DOHH2 (cell line): ENCODE measurements at regions not wholly inside any gene's neighbourhood (a gene's known extent, or its start where the extent isn't known, plus 50 kb on each side); places are given as distances from the start of the nearest gene placed in this dataset.

Source experiments
- H3F3A ChIP-seq: fragments of 200-600 bp; sonication (generic), shearing (Covaris generic); 2 replicates; pipeline ENCODE4 v1.6.0; 2016; ENCODE audit warnings: antibody characterized with exemption, mild to moderate bottlenecking; ENCODE audit not compliant: control insufficient read depth, insufficient read depth
- H3K27ac ChIP-seq: fragments of 200-600 bp; sonication (generic); 2 replicates; pipeline ENCODE4 v1.5.1; 2014; ENCODE audit warnings: low read depth, mild to moderate bottlenecking, low read length, moderate library complexity
- H3K27me3 ChIP-seq: fragments of 200-600 bp; sonication (generic); 2 replicates; pipeline ENCODE4 v1.6.1; 2014; ENCODE audit warnings: mild to moderate bottlenecking, low read length, mixed read lengths; ENCODE audit not compliant: control insufficient read depth
- H3K36me3 ChIP-seq: fragments of 200-600 bp; sonication (generic); 2 replicates; pipeline ENCODE4 v1.6.1; 2014; ENCODE audit warnings: mild to moderate bottlenecking, low read length, moderate library complexity, mixed read lengths; ENCODE audit not compliant: control insufficient read depth
- H3K4me1 ChIP-seq: fragments of 200-600 bp; sonication (generic); 2 replicates; pipeline ENCODE4 v1.6.1; 2014; ENCODE audit warnings: mild to moderate bottlenecking, low read length, mixed read lengths; ENCODE audit not compliant: control insufficient read depth
- H3K4me2 ChIP-seq: fragments of 200-600 bp; sonication (generic); 2 replicates; pipeline ENCODE4 v1.6.0; 2014; ENCODE audit warnings: mild to moderate bottlenecking, low read length, moderate library complexity
- H3K4me3 ChIP-seq: fragments of 200-600 bp; sonication (generic); 2 replicates; pipeline ENCODE4 v1.5.1; 2014; ENCODE audit warnings: mild to moderate bottlenecking, low read length, mixed read lengths
- H3K79me2 ChIP-seq: fragments of 200-600 bp; sonication (generic); 2 replicates; pipeline ENCODE4 v1.6.1; 2014; ENCODE audit warnings: mild to moderate bottlenecking, low read length, mixed read lengths; ENCODE audit not compliant: control insufficient read depth
- H3K9me2 ChIP-seq: fragments of 200-600 bp; sonication (generic); replicated peaks from 2 replicates; pipeline ENCODE4 v1.6.1; 2014; ENCODE audit warnings: mild to moderate bottlenecking, low read length, mixed read lengths; ENCODE audit not compliant: control insufficient read depth
- H3K9me3 ChIP-seq: fragments of 200-600 bp; sonication (generic); 2 replicates; pipeline ENCODE4 v1.6.1; 2014; ENCODE audit warnings: antibody characterized with exemption, low read length, mixed read lengths; ENCODE audit not compliant: control insufficient read depth, insufficient read depth
- H4K20me1 ChIP-seq: fragments of 200-600 bp; sonication (generic); 2 replicates; pipeline ENCODE4 v1.6.0; 2014; ENCODE audit warnings: low read depth, mild to moderate bottlenecking, antibody characterized with exemption, low read length, moderate library complexity; ENCODE audit not compliant: control insufficient read depth, insufficient read depth
- EZH2phosphoT487 ChIP-seq: fragments of 200-600 bp; sonication (generic); IDR thresholded peaks from 2 replicates; pipeline ENCODE4 v1.6.1; 2017; ENCODE audit warnings: borderline replicate concordance, mild to moderate bottlenecking, antibody characterized with exemption, low read length, moderate library complexity, mixed read lengths
- TF ChIP-seq, protein P1 (sequence below): fragments of 200-600 bp; sonication (generic); IDR thresholded peaks from one replicate; pipeline ENCODE4 v1.5.1; 2014; ENCODE audit warnings: antibody characterized with exemption, mild to moderate bottlenecking, low read depth, low read length; ENCODE audit not compliant: poor library complexity, severe bottlenecking

DNA sequence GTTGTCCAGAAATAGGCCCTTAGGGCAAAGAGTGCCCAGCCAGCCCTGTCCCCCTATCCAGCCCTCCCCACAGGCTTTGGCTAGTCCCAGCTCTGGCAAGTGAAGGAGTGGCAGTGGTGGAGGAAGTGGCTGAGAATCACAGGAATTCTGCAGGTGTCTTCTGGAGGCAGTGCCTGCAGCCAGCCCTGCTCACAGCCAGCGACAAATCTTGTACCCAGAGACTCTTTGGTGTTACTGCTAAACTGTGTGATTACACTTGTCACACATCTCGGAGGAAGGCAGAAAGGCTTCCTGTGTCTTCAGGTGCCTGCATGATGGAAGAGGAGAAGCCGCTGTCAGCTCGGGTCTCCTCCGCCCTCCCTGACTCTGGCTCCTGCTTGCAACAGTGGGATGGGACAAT, 71.6 kb upstream of the GRIK3 start:
- H3K27ac ChIP-seq: no peak overlapping the region
- no peak overlapping the region for H3K4me2 ChIP-seq

DNA sequence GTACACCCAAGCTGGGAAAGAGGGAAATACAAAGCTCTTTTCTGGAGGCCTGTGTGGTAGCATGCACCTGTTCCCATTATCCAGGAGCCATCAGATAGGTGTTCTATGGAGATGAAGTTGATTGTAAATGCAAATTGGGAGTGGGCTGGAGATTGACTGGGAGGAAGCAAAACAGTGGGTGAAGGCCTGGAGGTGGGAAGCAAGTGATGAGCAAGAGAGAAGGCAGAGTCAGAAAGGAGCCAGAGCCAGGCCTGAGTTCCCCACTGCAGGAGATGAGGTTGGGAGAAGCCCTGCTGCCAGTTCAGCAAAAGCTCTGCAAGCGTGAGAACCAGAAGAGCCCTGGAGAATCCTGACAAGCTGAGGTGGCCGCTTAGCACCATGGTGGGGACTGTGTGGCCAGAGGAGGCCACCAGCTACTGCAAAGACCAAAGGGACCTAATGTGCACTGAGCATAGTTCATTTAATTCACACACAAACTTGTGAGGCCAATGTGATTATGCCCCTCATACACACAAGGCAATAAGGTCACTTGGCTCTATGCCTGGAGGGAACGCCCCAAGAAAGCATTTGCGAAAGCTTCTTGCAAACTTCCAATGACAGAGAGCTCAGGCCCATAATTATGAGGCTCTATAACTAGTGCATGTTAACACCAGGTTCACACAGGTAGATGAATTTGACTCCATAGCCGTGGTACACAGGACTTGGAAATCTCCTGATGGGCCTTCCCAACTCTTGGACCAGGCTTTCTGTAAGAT, 73.0 kb upstream of the GRIK3 start:
- no peaks in the 10 kb centered on the region for H3K9me2 ChIP-seq
- H3F3A ChIP-seq: no peaks in the 10 kb centered on the region
- no peaks in the 10 kb centered on the region for H3K4me1 ChIP-seq
- TF ChIP-seq, protein P1, sequence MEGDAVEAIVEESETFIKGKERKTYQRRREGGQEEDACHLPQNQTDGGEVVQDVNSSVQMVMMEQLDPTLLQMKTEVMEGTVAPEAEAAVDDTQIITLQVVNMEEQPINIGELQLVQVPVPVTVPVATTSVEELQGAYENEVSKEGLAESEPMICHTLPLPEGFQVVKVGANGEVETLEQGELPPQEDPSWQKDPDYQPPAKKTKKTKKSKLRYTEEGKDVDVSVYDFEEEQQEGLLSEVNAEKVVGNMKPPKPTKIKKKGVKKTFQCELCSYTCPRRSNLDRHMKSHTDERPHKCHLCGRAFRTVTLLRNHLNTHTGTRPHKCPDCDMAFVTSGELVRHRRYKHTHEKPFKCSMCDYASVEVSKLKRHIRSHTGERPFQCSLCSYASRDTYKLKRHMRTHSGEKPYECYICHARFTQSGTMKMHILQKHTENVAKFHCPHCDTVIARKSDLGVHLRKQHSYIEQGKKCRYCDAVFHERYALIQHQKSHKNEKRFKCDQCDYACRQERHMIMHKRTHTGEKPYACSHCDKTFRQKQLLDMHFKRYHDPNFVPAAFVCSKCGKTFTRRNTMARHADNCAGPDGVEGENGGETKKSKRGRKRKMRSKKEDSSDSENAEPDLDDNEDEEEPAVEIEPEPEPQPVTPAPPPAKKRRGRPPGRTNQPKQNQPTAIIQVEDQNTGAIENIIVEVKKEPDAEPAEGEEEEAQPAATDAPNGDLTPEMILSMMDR: no peak
- TF ChIP-seq EZH2phosphoT487: no peak
- H3K4me2 ChIP-seq: no peak overlapping the region
- H3K9me3 ChIP-seq: no peaks in the 10 kb centered on the region
- no peaks in the 10 kb centered on the region for H3K79me2 ChIP-seq
- no peaks in the 10 kb centered on the region for H4K20me1 ChIP-seq
- no peak overlapping the region for H3K4me3 ChIP-seq
- no peaks in the 10 kb centered on the region for H3K36me3 ChIP-seq
- H3K27me3 ChIP-seq: peaks cover 3% of the 10 kb centered on the region
- H3K27ac ChIP-seq: no peak overlapping the region

More for the DNA sequence above, 71.6 kb upstream of the GRIK3 start:
- H4K20me1 ChIP-seq: no peaks in the 10 kb centered on the region
- H3F3A ChIP-seq: no peaks in the 10 kb centered on the region
- no peak for TF ChIP-seq EZH2phosphoT487
- TF ChIP-seq, protein P1: no peak
- peaks cover 3% of the 10 kb centered on the region for H3K27me3 ChIP-seq
- no peaks in the 10 kb centered on the region for H3K9me2 ChIP-seq
- no peak overlapping the region for H3K4me3 ChIP-seq
- H3K9me3 ChIP-seq: no peaks in the 10 kb centered on the region
- no peaks in the 10 kb centered on the region for H3K36me3 ChIP-seq
- no peaks in the 10 kb centered on the region for H3K4me1 ChIP-seq
- H3K79me2 ChIP-seq: no peaks in the 10 kb centered on the region

DNA sequence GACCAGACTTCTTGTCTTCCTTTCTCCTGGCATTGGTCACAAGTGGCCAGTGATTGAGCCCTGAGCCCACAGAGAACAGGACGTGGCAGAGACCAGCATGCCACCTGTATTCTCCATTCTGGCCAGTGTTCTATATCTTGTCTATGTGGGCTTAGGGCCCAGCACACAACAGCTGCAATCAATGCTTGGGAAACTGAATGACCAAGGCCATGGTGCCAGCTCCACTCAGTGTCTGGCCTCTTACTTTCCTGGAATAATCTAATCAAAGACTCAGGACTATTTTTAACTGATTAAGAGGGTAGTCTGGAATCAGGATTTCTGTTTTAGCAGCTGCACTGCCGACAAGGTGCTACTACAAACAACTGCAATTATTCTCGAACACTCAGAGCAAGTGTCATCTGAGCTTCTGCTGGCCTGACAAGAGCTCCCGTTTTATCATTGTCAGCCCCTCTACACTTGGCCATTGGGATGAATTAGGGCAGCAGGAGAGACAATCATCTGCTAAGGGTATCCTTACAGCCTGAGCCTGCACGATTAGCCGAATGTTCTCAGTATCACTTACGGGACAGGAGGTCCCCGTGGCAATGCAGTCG, 74.4 kb upstream of the GRIK3 start:
- H3K27me3 ChIP-seq: peaks cover 3% of the 10 kb centered on the region
- no peak for TF ChIP-seq EZH2phosphoT487
- TF ChIP-seq, protein P1: no peak

More for the DNA sequence above, 74.4 kb upstream of the GRIK3 start:
- H3K4me3 ChIP-seq: no peak overlapping the region
- H3K36me3 ChIP-seq: no peaks in the 10 kb centered on the region
- H3K4me1 ChIP-seq: no peaks in the 10 kb centered on the region
- no peak overlapping the region for H3K27ac ChIP-seq
- no peaks in the 10 kb centered on the region for H3F3A ChIP-seq
- no peaks in the 10 kb centered on the region for H4K20me1 ChIP-seq
- no peaks in the 10 kb centered on the region for H3K79me2 ChIP-seq
- no peaks in the 10 kb centered on the region for H3K9me2 ChIP-seq
- no peaks in the 10 kb centered on the region for H3K9me3 ChIP-seq
- H3K4me2 ChIP-seq: no peak overlapping the region
